Stimulated activated CD8-positive, alpha-beta memory T cell treated with anti-CD3 and anti-CD28 coated beads, Interleukin-7, amount 100 ng/mL, for 48 hours (primary cell): ENCODE measurements at regions not wholly inside any gene's neighbourhood (a gene's known extent, or its start where the extent isn't known, plus 50 kb on each side); places are given as distances from the start of the nearest gene placed in this dataset.
"Not testable (repeated sequence)": the region's sequence is repeated elsewhere in the genome, so short reads cannot be mapped to it uniquely, and the experiment has no call there.

Source experiments
- DNase-seq, 2 donors: peaks; one replicate each; pipeline ENCODE4 v3.0.0-alpha.2; 2020; ENCODE audit warnings: low read depth in 1 of 2; ENCODE audit errors: extremely low read depth in 1 of 2

GRCh38 chr9:62833323-62834200 lies 1643.7 kb downstream of the SPATA31A7 start:
- not testable (repeated sequence) for DNase-seq

GRCh38 chr9:62837254-62837911 lies 1647.5 kb downstream of the SPATA31A7 start:
- DNase-seq, result peak; percentile 3 to 13

- DNase-seq, result peak; percentile 97 to 98
Observed at GRCh38 chr9:62838024-62838718, 1648.3 kb downstream of the SPATA31A7 start.

GRCh38 chr9:62839168-62839567 lies 1649.3 kb downstream of the SPATA31A7 start:
- DNase-seq, result not testable (repeated sequence)

- DNase-seq, result not testable (repeated sequence)
Observed at GRCh38 chr9:62843145-62843544, 1653.3 kb downstream of the SPATA31A7 start.

- DNase-seq, result not testable (repeated sequence)
Observed at GRCh38 chr9:62843706-62844290, 1654.0 kb downstream of the SPATA31A7 start.

- DNase-seq, result not testable (repeated sequence)
Observed at GRCh38 chr9:62844681-62845185, 1654.9 kb downstream of the SPATA31A7 start.

GRCh38 chr9:62848258-62848657 lies 1658.4 kb downstream of the SPATA31A7 start:
- DNase-seq, result not testable (repeated sequence)

- not testable (repeated sequence) for DNase-seq
Observed at GRCh38 chr9:62849991-62850390, 1660.2 kb downstream of the SPATA31A7 start.

- DNase-seq, result not testable (repeated sequence)
Observed at GRCh38 chr9:62857280-62857679, 1667.4 kb downstream of the SPATA31A7 start.

GRCh38 chr9:62858240-62858639 lies 1668.4 kb downstream of the SPATA31A7 start:
- DNase-seq, result not testable (repeated sequence)

- not testable (repeated sequence) for DNase-seq
Observed at GRCh38 chr9:62860939-62861860, 1671.4 kb downstream of the SPATA31A7 start.

GRCh38 chr9:62862180-62862579 lies 1672.3 kb downstream of the SPATA31A7 start:
- not testable (repeated sequence) for DNase-seq

- DNase-seq, result not testable (repeated sequence)
Observed at GRCh38 chr9:62863319-62863718, 1673.5 kb downstream of the SPATA31A7 start.

GRCh38 chr9:62863867-62864266 lies 1674.0 kb downstream of the SPATA31A7 start:
- not testable (repeated sequence) for DNase-seq

GRCh38 chr9:62864481-62865469 lies 1674.9 kb downstream of the SPATA31A7 start:
- not testable (repeated sequence) for DNase-seq

- not testable (repeated sequence) for DNase-seq
Observed at GRCh38 chr9:62869061-62869460, 1679.2 kb downstream of the SPATA31A7 start.

- not testable (repeated sequence) for DNase-seq
Observed at GRCh38 chr9:62871765-62872164, 1681.9 kb downstream of the SPATA31A7 start.
